HCT116 (cell line): ENCODE measurements at regions not wholly inside any gene's neighbourhood (a gene's known extent, or its start where the extent isn't known, plus 50 kb on each side); places are given as distances from the start of the nearest gene placed in this dataset.

Source experiments
- ATAC-seq: fragments of 200-7000 bp; cut with Tn5 transposase; 2 replicates; pipeline ENCODE4 v1.9.1; 2020; ENCODE audit warnings: mild to moderate bottlenecking, moderate library complexity
- BruUV-seq: library from RNA; stranded (reverse); fragments of 400-500 nt; replicated peaks from 2 replicates; lab custom pipeline; 2021; lab: Mats Ljungman, UMichigan
- CTCF ChIA-PET: fragments of 300-600 bp; sonication (Branson Sonifier 250); formaldehyde crosslinking; loops from one replicate; lab custom pipeline; 2021; ENCODE audit warnings: antibody characterized with exemption; lab: Charles Lee
- POLR2A ChIA-PET: fragments of 300-600, 350-600 bp; sonication (Branson Sonifier 250); formaldehyde crosslinking; loops from one replicate; lab custom pipeline; 2021; ENCODE audit warnings: antibody characterized with exemption; lab: Charles Lee
- RAD21 ChIA-PET, 2 experiments: fragments of 300-600 bp; sonication (Branson Sonifier 250); formaldehyde crosslinking; loops; one replicate each; lab custom pipeline; 2023; ENCODE audit warnings: low total read pairs in 2 of 2; ENCODE audit not compliant: uncharacterized antibody in 2 of 2, unreplicated experiment in 2 of 2, low non-redundant PET in 1 of 2; lab: Charles Lee
- DNase-seq: peaks from one replicate; pipeline ENCODE4 v3.0.0-alpha.2; 2010; ENCODE audit warnings: low read depth, low spot score
- H2AFZ ChIP-seq: fragments of 200-600 bp; shearing (Covaris generic), sonication (generic); 2 replicates; pipeline ENCODE4 v1.6.1; 2017; ENCODE audit warnings: low read depth, mixed run types, mixed read lengths, antibody characterized with exemption, low read length; ENCODE audit not compliant: poor library complexity, severe bottlenecking
- H3K27ac ChIP-seq: 2 replicates; pipeline ENCODE4 v1.5.1; 2012; ENCODE audit warnings: low read depth, low read length
- H3K27me3 ChIP-seq: fragments of 200-600 bp; sonication (generic); 2 replicates; pipeline ENCODE4 v1.6.1; 2016; ENCODE audit warnings: mixed run types, low read length, mixed read lengths; ENCODE audit not compliant: insufficient read depth
- H3K36me3 ChIP-seq, 2 experiments: fragments of 200-500 bp in 1 of 2; fragments of 200-600 bp in 1 of 2; sonication (Bioruptor generic) in 1 of 2; sonication (generic) in 1 of 2; 2 replicates each; pipeline versions ENCODE4 v1.5.1 to v1.6.1; 2014 to 2016; ENCODE audit warnings: low read length in 2 of 2, inconsistent platforms in 1 of 2, mixed read lengths in 1 of 2, mixed run types in 1 of 2; ENCODE audit not compliant: insufficient read depth in 2 of 2, control insufficient read depth in 1 of 2
- H3K4me1 ChIP-seq, 2 experiments: fragments of 200-600 bp in 1 of 2; sonication (generic) in 1 of 2; 2 replicates each; pipeline versions ENCODE4 v1.5.1 to v1.6.1; 2012 to 2017; ENCODE audit warnings: low read length in 2 of 2, inconsistent platforms in 1 of 2, mild to moderate bottlenecking in 1 of 2, mixed read lengths in 1 of 2, mixed run types in 1 of 2, moderate library complexity in 1 of 2; ENCODE audit not compliant: insufficient read depth in 2 of 2, control insufficient read depth in 1 of 2
- H3K4me2 ChIP-seq: fragments of 200-600 bp; sonication (generic); 2 replicates; pipeline ENCODE4 v1.6.1; 2017; ENCODE audit warnings: mixed run types, low read length, mixed read lengths
- H3K4me3 ChIP-seq, 2 experiments: fragments of 200-600 bp in 1 of 2; sonication (generic) in 1 of 2; replicated peaks in 1 of 2; 2 replicates each; pipeline ENCODE4 v1.5.1; 2011 to 2016; ENCODE audit warnings: low read length in 2 of 2, control low read depth in 1 of 2, low read depth in 1 of 2, mild to moderate bottlenecking in 1 of 2, mixed read lengths in 1 of 2, mixed run types in 1 of 2
- H3K79me2 ChIP-seq: fragments of 200-600 bp; sonication (generic); 2 replicates; pipeline ENCODE4 v1.6.1; 2017; ENCODE audit warnings: mild to moderate bottlenecking, mixed run types, low read length, moderate library complexity, mixed read lengths; ENCODE audit not compliant: insufficient read depth
- H3K9ac ChIP-seq: fragments of 200-600 bp; sonication (generic); 2 replicates; pipeline ENCODE4 v1.6.1; 2016; ENCODE audit warnings: low read length, mixed read lengths
- H3K9me2 ChIP-seq: fragments of 200-600 bp; sonication (generic), shearing (Covaris generic); 2 replicates; pipeline ENCODE4 v1.6.1; 2017; ENCODE audit warnings: mixed run types, mild to moderate bottlenecking, moderate library complexity; ENCODE audit not compliant: insufficient read depth
- H3K9me3 ChIP-seq, 2 experiments: fragments of 200-500 bp in 1 of 2; fragments of 200-600 bp in 1 of 2; sonication (Bioruptor generic) in 1 of 2; sonication (generic) in 1 of 2; 2 replicates each; pipeline ENCODE4 v1.6.1; 2014 to 2017; ENCODE audit warnings: low read length in 2 of 2, mixed read lengths in 2 of 2, inconsistent platforms in 1 of 2, low read depth in 1 of 2, mild to moderate bottlenecking in 1 of 2, mixed run types in 1 of 2, moderate library complexity in 1 of 2; ENCODE audit not compliant: control insufficient read depth in 1 of 2, insufficient read depth in 1 of 2
- H4K20me1 ChIP-seq: fragments of 200-600 bp; sonication (generic), shearing (Covaris generic); 2 replicates; pipeline ENCODE4 v1.6.1; 2017; ENCODE audit warnings: mixed run types, mild to moderate bottlenecking, moderate library complexity; ENCODE audit not compliant: insufficient read depth
- CBX3 ChIP-seq: IDR thresholded peaks from 2 replicates; pipeline ENCODE4 v1.6.1; 2012; ENCODE audit warnings: low read depth
- CEBPB ChIP-seq: IDR thresholded peaks from 2 replicates; pipeline ENCODE4 v1.6.1; 2012; ENCODE audit warnings: low read depth
- EZH2 ChIP-seq: fragments of 200-600 bp; sonication (generic); IDR thresholded peaks from 2 replicates; pipeline ENCODE4 v1.6.1; 2017; ENCODE audit warnings: antibody characterized with exemption, mixed run types
- JUND ChIP-seq: IDR thresholded peaks from 2 replicates; pipeline ENCODE4 v1.6.1; 2012
- MAX ChIP-seq: IDR thresholded peaks from 2 replicates; pipeline ENCODE4 v1.6.1; 2012
- POLR2A ChIP-seq: IDR thresholded peaks from 2 replicates; pipeline ENCODE4 v1.7.0; 2011; ENCODE audit warnings: borderline replicate concordance; ENCODE audit not compliant: insufficient read depth, insufficient read length; ENCODE audit errors: extremely low read depth
- POLR2AphosphoS5 ChIP-seq: IDR thresholded peaks from 2 replicates; pipeline ENCODE4 v1.6.1; 2011; ENCODE audit warnings: mild to moderate bottlenecking, low read depth, low read length, moderate library complexity
- RAD21 ChIP-seq: IDR thresholded peaks from 2 replicates; pipeline ENCODE4 v1.6.1; 2012; ENCODE audit warnings: low read depth, mild to moderate bottlenecking
- REST ChIP-seq: IDR thresholded peaks from 2 replicates; pipeline ENCODE4 v1.6.1; 2012; ENCODE audit warnings: low read depth
- SIN3A ChIP-seq: IDR thresholded peaks from 2 replicates; pipeline ENCODE4 v1.6.1; 2012; ENCODE audit warnings: low read depth
- SP1 ChIP-seq: IDR thresholded peaks from 2 replicates; pipeline ENCODE4 v1.6.1; 2012; ENCODE audit warnings: low read depth
- SRF ChIP-seq: IDR thresholded peaks from 2 replicates; pipeline ENCODE4 v1.6.1; 2012; ENCODE audit warnings: low read depth
- YY1 ChIP-seq: IDR thresholded peaks from 2 replicates; pipeline ENCODE4 v1.6.1; 2011; ENCODE audit warnings: low read length, low read depth, moderate library complexity, mild to moderate bottlenecking; ENCODE audit not compliant: insufficient replicate concordance; ENCODE audit errors: extremely low read depth
- ZFX ChIP-seq: fragments of 450-650 bp; IDR thresholded peaks from 2 replicates; pipeline ENCODE4 v1.6.1; 2017
- ZNF274 ChIP-seq: fragments of 200-500 bp; sonication (Bioruptor generic); IDR thresholded peaks from 2 replicates; pipeline ENCODE4 v1.6.1; 2014; ENCODE audit warnings: mild to moderate bottlenecking, low read depth, low read length, inconsistent platforms
- intact Hi-C: fragments of 100-400 bp; cut with micrococcal nuclease; formaldehyde crosslinking; loops from 2 replicates; pipeline ENCODE4 v1.10.0; 2022
- TF ChIP-seq, protein P1 (sequence below), 3 experiments: fragments of 200-600 bp in 1 of 3; sonication (generic) in 1 of 3; IDR thresholded peaks in 2 of 3; conservative IDR thresholded peaks in 1 of 3; 2 replicates each; pipeline ENCODE4 v1.5.1; 2012 to 2017; ENCODE audit warnings: low read depth in 2 of 3, low read length in 2 of 3, antibody characterized with exemption in 1 of 3, borderline replicate concordance in 1 of 3, control low read depth in 1 of 3, mild to moderate bottlenecking in 1 of 3, mixed read lengths in 1 of 3, mixed run types in 1 of 3, moderate library complexity in 1 of 3; ENCODE audit not compliant: insufficient read depth in 1 of 3

- no peaks in the 10 kb centered on the region for H3K9me2 ChIP-seq
- TF ChIP-seq SIN3A (no peak), SP1 (no peak), CBX3 (no peak), POLR2AphosphoS5 (no peak), YY1 (no peak), POLR2A (no peak), SRF (no peak), ZFX (no peak), EZH2 (no peak), JUND (no peak), RAD21 (no peak), ZNF274 (no peak), CEBPB (no peak), MAX (no peak), REST (no peak)
- TF ChIP-seq, protein P1, sequence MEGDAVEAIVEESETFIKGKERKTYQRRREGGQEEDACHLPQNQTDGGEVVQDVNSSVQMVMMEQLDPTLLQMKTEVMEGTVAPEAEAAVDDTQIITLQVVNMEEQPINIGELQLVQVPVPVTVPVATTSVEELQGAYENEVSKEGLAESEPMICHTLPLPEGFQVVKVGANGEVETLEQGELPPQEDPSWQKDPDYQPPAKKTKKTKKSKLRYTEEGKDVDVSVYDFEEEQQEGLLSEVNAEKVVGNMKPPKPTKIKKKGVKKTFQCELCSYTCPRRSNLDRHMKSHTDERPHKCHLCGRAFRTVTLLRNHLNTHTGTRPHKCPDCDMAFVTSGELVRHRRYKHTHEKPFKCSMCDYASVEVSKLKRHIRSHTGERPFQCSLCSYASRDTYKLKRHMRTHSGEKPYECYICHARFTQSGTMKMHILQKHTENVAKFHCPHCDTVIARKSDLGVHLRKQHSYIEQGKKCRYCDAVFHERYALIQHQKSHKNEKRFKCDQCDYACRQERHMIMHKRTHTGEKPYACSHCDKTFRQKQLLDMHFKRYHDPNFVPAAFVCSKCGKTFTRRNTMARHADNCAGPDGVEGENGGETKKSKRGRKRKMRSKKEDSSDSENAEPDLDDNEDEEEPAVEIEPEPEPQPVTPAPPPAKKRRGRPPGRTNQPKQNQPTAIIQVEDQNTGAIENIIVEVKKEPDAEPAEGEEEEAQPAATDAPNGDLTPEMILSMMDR (IDR thresholded peaks at IDR 0.05 in 2 of 3, conservative IDR thresholded peaks at IDR 0.05 in 1 of 3; ENCODE audit: borderline replicate concordance in 1 of 3, insufficient read depth in 1 of 3, low read depth in 2 of 3, low read length in 2 of 3) = no peak
- TF ChIP-seq, all 23 proteins: peak for 0
- intact Hi-C loops = no loop called here
- Histone ChIP-seq H3K4me3 (no peak overlapping the region), H3K36me3 (no peaks in the 10 kb centered on the region), H3K4me1 (no peaks in the 10 kb centered on the region), H3K27me3 (no peaks in the 10 kb centered on the region), H3K27ac (no peak overlapping the region), H3K9me3 (no peaks in the 10 kb centered on the region), H3K9ac (no peak overlapping the region), H2AFZ (no peak overlapping the region), H4K20me1 (no peaks in the 10 kb centered on the region), H3K4me2 (no peak overlapping the region), H3K79me2 (no peaks in the 10 kb centered on the region)
- no peak for ATAC-seq
- no TSS peak for BruUV-seq
- POLR2A ChIA-PET = no interaction called here
- CTCF ChIA-PET = no interaction called here
- no peak for DNase-seq
- RAD21 ChIA-PET = no interaction called here
Observed at GRCh38 chr4:138078253-138078652, 163.9 kb downstream of the SLC7A11 start.
